WTC11 (cell line): ENCODE measurements at regions not wholly inside any gene's neighbourhood (a gene's known extent, or its start where the extent isn't known, plus 50 kb on each side); places are given as distances from the start of the nearest gene placed in this dataset.
"Not testable (repeated sequence)": the region's sequence is repeated elsewhere in the genome, so short reads cannot be mapped to it uniquely, and the experiment has no call there.

Experiments used
- TF ChIP-seq, protein P1 (sequence below): fragments of 200-600 bp; IDR thresholded peaks from 2 replicates; pipeline ENCODE4 v1.8.0; 2022; ENCODE audit warnings: antibody characterized with exemption
- TF ChIP-seq, protein P2 (sequence below): sonication (generic); formaldehyde crosslinking; IDR thresholded peaks from 2 replicates; pipeline ENCODE4 v1.8.0; 2022; ENCODE audit warnings: mild to moderate bottlenecking, missing genetic modification reagents

DNA sequence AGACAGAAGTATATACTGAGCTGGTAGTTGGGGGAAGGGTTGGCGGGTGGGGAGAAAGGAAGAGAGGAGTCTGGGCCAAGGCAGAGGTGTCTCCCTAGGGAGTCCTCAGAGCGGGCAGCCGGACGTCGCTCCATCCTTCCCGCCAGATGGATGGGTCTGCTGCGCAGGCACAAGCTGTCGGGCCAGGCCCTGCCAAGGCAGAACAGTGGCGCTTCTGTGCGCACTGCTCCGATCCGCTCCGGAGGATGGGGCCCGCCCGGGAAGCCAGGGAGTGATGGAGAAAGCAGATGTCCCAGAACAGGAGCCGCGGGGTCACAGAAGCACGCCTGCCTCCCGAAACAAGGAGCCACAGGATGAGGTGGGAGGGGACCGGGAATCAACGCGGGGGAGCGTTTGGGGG is 941.4 kb upstream of the DEFB115 start:
- TF ChIP-seq, protein P1, sequence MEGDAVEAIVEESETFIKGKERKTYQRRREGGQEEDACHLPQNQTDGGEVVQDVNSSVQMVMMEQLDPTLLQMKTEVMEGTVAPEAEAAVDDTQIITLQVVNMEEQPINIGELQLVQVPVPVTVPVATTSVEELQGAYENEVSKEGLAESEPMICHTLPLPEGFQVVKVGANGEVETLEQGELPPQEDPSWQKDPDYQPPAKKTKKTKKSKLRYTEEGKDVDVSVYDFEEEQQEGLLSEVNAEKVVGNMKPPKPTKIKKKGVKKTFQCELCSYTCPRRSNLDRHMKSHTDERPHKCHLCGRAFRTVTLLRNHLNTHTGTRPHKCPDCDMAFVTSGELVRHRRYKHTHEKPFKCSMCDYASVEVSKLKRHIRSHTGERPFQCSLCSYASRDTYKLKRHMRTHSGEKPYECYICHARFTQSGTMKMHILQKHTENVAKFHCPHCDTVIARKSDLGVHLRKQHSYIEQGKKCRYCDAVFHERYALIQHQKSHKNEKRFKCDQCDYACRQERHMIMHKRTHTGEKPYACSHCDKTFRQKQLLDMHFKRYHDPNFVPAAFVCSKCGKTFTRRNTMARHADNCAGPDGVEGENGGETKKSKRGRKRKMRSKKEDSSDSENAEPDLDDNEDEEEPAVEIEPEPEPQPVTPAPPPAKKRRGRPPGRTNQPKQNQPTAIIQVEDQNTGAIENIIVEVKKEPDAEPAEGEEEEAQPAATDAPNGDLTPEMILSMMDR: not testable (repeated sequence)
- TF ChIP-seq, protein P2, sequence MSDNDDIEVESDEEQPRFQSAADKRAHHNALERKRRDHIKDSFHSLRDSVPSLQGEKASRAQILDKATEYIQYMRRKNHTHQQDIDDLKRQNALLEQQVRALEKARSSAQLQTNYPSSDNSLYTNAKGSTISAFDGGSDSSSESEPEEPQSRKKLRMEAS: not testable (repeated sequence)
